Epidermal melanocyte (primary cell): ENCODE measurements at regions not wholly inside any gene's neighbourhood (a gene's known extent, or its start where the extent isn't known, plus 50 kb on each side); places are given as distances from the start of the nearest gene placed in this dataset.

Experiments used
- DNase-seq: peaks from one replicate; pipeline ENCODE4 v3.0.0; 2011; ENCODE audit warnings: low spot score; ENCODE audit not compliant: insufficient read length

DNA sequence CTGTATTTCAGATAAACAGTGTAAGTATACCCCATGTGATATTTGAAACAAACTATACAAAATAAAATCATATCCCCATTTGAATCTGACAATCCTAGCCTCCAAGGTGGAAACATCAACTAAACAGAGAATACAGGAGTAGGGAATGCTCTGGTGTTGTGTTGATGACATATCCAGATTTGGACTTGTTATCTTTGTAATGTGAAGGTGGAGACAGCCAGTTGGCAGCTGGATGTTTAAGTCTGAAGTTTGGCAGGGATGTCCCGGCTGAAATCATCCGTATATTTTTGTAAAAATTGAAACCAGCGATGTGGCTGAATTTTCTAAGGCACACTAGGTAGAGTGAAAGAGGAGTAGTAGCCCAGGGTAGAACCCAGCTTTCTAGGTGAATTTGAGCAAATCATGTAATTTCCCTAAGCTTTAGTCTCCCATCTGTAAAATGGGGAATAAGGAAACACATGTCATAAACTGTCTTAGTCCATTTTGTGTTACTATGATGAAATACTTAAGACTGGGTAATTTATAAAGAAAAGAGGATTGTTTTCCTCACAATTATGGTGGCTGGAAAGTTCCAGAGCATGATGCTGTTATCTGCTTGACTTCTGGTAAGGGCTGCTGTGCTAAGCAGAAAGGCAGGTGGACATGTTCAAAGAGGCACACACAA lies 246.6 kb upstream of the APCDD1 start:
- no peak for DNase-seq

DNA sequence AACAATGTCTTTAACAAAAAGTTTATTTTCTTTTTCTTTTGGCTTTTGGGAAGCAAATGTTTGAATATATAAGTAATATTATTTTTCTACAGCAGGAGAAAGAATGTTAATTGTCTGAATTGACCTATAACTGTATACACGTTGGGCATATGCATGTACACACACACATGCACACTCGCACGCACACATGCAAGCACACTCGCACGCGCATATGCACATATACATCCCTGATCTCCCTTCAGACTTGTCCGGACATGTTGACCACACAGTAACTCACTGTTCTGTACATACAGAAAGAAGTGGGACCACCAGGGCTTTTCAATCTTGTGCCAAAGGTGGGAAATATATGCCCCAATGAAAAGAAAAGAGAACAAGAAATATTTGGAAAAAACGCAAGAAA lies 245.1 kb upstream of the APCDD1 start:
- DNase-seq: no peak

DNA sequence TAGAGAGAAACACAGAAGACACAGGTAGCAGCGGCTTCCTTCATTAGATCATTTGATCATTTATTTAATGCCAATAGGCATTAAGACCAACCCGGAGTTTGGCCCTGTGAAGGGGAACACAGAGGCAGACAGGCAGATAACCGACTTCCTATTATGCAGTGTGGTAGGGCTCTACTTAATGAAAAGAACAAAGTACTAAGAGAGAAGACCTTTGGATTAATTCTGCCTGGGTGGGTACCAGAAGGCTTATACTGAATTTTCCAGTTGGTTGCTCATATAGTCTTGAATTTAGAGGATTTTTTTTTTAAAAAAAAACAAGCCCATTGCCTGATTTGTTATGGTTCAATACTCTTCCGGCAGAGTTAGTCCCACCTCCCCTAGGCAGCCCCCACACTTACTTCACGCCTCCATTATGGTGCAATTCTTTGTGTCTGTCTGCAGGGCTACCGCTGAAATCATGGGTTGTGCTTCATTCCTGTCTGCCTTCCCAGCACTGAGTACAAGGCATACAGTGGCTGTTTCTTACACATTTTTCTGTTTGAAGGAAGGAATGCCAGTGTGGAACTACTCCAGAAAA lies 244.3 kb upstream of the APCDD1 start:
- no peak for DNase-seq

GRCh38 chr18:10213526-10213925 lies 240.9 kb upstream of the APCDD1 start:
- no peak for DNase-seq

DNA sequence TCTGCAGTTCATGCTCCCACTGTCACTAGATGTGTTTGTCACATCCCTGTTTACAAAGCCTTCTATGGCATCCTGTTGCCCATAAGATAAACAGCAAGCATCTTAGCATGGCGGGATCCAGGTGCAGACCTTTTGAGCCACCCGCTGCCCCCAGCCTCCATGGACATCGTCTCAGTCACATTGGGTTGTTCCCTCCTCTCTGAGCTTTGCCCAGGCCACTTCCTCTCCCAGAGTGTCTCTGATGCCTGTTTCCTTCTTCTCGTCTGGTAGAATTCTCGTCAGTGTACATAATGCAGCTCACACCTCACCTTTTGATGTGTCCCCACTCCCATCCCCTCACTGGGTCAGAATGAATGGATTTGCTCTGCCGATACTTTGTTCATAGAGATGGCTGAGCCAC lies 239.0 kb upstream of the APCDD1 start:
- DNase-seq: no peak

DNA sequence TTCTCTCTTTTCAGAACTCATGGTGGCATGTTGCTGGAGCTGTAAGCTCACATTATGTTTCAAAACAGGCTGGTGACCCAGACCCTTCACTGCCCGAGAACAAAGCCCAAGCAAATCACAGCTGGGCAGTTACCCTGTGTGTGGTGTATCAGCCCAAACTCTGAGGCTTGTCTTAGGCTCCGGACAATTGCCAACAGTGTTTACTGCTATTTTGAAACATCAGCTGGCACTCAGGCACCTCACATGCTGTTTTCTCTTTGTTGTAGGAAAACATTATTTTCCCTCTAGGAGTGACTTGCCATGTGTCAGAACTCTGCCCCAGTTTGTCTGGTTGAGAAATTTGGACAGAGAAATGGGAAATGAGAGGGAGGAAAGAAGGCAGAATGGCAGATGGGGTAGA lies 237.6 kb upstream of the APCDD1 start:
- DNase-seq: no peak

DNA sequence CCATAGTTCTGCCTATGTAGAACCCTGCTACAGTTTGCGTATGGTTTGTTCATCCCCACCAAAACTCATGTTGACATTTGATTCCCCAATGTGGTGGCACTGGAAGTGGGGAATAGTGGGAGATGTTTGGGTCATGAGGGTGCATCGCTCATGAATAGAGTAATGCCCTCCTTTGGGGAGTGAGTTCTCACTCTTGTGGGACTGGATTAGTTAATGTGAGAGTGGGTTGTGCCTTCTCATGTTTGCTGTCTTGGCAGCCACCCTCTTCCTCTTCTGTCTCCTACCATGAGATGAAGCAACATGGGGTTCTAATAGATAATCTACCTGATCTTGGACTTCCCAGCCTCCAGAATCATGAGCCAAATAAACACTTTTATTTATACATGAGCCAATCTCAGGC lies 237.2 kb upstream of the APCDD1 start:
- no peak for DNase-seq

DNA sequence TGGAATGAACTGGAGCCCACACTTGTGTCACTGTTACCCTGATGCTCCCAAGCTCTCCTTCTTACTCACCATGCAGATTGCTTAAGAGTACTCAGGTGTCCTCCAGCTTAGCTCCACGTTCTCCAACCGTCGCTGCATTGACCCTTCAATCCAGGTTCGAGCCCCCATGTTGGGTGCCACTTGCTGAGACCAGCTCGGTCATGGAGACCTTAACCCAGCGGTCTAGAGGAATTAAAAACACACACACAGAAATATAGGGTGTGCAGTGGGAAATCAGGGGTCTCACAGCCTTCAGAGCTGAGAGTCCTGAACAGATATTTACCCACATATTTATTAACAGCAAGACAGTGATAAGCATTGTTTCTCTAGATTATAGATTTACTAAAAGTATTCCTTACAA lies 229.1 kb upstream of the APCDD1 start:
- no peak for DNase-seq

GRCh38 chr18:10226971-10227370 lies 227.5 kb upstream of the APCDD1 start:
- no peak for DNase-seq

- DNase-seq: no peak
Measured at GRCh38 chr18:10228326-10228725, 226.1 kb upstream of the APCDD1 start.

- no peak for DNase-seq
Measured at GRCh38 chr18:10229458-10229857, 225.0 kb upstream of the APCDD1 start.

DNA sequence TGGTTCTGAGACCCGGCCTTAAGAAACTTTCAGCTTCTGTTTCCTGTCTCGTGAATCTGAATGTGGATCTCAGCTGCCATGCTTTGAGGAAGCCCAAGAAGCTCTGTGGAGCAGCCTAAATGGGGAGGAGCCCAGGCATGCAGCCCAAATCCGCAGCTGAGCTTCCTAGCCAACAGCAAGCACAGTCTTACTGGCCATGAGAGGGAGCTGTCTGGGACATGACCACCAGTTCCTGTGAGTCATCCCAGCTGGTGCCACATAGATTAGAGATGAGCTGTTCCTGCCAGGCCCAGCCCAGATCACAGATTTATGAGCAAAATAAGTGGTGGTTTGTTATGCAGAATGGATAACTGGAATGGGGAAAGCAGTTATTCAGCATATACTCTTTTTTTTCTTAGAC lies 224.4 kb upstream of the APCDD1 start:
- DNase-seq: no peak

DNA sequence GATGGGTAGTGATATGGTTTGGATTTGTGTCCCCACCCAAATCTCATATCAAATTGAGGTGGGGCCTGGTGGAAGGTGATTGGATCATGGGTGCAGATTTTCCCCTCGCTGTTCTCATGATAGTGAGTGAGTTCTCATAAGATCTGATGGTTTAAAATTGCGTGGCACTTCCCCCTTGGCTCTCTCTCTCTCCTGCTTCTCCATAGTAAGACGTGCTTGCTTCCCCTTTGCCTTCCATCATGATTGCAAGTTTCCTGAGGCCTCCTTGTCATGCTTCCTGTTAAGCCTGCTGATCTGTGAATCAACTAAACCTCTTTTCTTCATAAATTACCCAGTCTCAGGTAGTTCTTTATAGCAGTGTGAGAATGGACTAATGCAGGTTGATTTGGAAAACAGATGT lies 223.2 kb upstream of the APCDD1 start:
- no peak for DNase-seq

DNA sequence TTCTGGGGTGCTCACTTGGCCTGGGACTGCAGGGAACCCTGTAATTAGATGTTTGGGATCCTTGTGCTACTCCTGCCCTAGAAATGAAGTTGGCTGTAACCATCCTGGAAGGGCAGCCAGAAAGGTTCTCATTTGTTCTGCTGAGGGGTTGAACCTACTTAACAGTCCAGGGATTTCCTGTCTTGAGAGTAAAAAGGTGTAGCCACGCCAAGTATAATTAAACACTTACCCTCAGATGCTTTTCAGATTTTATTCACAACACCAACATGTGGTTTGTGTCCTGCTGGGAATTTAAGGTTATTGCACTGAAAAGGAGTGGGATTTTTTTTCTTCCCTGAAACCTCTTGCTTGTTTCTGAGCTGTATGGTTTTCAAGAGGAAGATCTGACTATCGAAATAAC lies 222.4 kb upstream of the APCDD1 start:
- DNase-seq: no peak

DNA sequence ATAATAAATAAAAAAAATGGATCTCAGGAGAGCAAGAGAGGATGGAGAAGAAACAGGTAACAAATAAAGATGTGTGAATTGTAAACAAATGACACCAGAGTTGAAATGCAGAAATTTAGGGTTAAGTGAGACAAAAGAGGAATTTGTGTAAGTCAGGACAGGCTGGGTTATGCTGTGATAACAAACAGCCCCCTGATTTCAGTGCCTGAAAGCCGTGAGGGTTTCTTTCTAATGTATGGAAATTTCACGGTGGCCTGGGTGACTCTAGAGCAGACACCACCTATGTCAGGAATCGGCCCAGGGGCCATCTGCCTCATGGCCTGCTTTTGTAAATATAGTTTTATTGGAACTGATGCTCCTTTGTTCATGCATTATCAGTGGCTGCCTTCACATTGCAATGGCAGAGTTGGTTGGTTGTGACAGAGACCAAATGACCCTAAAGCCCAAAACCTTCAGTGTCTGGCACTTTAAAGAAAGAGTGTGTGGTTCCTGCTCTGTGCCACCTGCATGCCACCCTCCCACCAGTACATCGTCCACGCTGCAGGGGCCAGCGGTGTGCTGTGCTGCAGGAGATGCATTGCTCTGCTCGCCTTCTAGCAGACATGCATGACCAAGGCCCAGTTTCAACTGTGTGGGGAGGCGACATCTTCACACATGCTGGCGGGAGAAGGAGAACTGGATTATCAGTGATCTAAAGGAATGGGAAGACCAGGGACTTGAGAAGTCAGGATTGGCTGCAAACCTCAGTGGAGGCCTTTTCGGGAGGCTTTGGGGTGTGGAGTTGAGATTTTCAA lies 221.2 kb upstream of the APCDD1 start:
- no peak for DNase-seq

- no peak for DNase-seq
Measured at GRCh38 chr18:10234281-10234680, 220.2 kb upstream of the APCDD1 start.

GRCh38 chr18:10234912-10235660 lies 219.3 kb upstream of the APCDD1 start:
- DNase-seq: no peak

GRCh38 chr18:10235661-10235952 lies 218.8 kb upstream of the APCDD1 start:
- DNase-seq: no peak

GRCh38 chr18:10239103-10239502 lies 215.3 kb upstream of the APCDD1 start:
- DNase-seq: no peak

GRCh38 chr18:10239991-10240634 lies 214.3 kb upstream of the APCDD1 start:
- no peak for DNase-seq

DNA sequence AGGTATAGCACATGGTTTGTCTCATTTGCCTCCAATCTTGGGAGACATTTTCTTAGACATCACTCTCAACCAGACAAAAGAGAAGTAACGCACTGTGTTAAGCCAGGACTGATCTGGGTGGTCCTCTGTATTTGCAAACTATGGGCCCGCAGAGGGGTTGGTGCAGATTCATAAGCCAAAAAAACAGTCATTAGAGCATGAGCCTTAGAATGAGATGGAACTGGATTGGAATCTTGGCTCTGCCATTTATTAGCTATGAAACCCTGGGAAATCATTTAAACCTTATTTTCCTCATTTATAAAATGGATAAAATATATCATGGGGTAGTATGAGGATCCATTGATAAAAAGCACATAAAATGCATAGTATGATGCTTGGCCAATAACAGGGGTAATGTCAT lies 213.5 kb upstream of the APCDD1 start:
- no peak for DNase-seq

DNA sequence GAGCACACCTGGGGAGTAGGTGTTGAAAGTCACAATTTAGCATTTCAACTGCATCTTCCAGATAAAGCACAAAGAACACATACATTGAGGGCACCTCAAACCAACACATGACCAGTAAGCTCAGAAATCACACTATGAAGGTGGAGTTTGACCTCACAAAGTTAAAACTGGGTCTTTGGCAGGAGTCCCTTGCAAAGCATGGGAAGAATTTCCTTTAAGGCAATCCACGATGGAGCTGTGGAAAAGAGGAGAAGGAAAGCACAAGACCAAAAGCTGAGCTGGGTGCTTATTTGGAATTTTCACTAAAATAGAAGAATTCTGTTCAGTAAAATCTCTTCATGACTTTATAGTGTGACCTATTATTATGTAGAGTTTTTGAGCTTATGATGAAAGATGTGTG lies 212.9 kb upstream of the APCDD1 start:
- no peak for DNase-seq
